ENCODE measurements at regions not wholly inside any gene's neighbourhood (a gene's known extent, or its start where the extent isn't known, plus 50 kb on each side); places are given as distances from the start of the nearest gene placed in this dataset.

GRCh38 chr2:120568975-120569268, 166.7 kb upstream of the GLI2 start:
- TF ChIP-seq CTCF (IDR thresholded peaks at IDR 0.05), result no peak
- TF ChIP-seq POLR2A (IDR thresholded peaks at IDR 0.05), result no peak

Data from esophagus squamous epithelium (tissue), 4 donors.